GM19035 (cell line): ENCODE measurements at regions not wholly inside any gene's neighbourhood (a gene's known extent, or its start where the extent isn't known, plus 50 kb on each side); places are given as distances from the start of the nearest gene placed in this dataset.
"Not testable (repeated sequence)": the region's sequence is repeated elsewhere in the genome, so short reads cannot be mapped to it uniquely, and the experiment has no call there.

ENCODE experiments used
- ATAC-seq: cut with Tn5 transposase; IDR thresholded peaks from one replicate; pipeline ENCODE4 v1.9.1; 2021; ENCODE audit not compliant: unreplicated experiment

DNA sequence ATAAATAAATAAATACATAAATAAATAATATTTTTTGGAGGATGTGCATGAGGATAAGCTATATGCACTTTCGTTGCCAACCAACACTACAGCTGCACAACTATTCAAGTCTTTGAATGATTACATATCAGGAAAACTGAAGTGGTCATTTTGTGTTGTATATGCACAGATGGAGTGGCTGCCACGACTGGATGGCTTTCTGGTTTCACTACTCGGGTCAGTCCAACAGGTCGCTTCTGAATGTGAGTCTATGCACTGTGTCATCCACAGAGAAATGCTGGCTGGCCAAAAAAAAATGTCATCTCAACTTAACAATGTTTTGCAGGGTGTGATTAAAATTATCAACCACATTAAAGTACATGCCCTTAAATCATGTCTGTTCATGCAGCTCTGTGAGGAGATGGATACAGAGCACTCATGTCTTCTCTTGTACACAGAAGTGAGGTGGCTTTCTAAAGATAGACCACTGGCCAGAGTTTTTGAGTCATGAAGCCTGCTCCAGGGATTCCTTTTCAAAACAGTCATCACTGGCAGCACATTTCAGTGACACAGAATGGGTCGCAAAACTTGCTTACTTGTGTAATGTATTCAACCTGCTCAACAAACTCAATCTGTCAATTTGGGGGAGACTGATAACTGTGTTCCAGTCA, 589.8 kb upstream of the CYLC2 start:
- ATAC-seq, result peak; percentile 54

DNA sequence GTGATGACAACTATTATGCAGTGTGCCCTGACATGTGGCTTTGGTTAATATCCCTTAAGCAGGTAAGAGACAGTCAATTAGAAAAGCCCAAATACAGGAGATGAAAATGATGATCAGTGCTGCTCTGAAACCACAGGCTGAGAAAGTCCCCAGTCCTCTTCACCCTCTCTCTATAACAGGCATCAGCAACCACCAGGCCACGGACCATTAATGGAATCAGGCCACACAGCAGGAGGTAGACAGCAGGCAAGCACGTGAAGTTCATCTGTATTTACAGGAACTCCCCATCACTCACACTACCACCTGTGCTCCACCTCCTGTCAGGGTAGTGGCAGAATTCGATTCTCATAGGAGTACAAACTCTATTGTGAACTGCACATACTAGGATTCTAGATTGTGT, 591.6 kb upstream of the CYLC2 start:
- no peak for ATAC-seq

DNA sequence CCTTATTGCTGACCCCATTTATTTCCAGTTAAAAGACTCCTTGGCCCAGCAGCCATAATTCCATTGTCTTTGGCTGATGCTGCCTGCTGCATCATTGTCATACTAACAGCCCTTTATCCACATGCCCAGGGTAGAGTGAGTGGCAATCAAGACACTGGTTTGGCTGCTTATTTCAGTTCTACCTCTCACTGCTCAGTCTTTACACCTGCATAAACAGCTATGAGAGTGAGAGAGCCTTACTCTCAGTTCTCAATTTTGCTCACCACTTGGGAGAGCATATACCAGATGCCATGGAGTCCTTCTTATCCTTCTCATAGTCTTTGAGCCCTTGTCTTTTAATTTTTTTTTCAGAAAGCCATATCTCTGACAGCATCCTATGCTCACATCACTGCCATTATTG, 596.9 kb upstream of the CYLC2 start:
- ATAC-seq, result no peak

DNA sequence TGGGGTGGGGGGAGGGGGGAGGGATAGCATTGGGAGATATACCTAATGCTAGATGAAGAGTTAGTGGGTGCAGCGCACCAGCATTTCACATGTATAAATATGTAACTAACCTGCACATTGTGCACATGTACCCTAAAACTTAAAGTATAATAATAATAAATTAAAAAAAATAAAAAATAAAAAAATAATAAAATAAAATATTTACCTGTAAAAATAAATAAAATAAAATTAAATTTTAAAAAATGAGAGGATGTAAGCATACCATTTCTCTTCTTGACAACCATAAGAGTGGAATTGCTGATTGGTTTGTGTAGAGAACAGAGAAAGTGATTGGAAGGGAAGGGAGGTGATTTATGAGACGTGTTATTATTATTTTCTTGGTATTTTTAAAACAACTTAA, 609.5 kb upstream of the CYLC2 start:
- ATAC-seq, result not testable (repeated sequence)

DNA sequence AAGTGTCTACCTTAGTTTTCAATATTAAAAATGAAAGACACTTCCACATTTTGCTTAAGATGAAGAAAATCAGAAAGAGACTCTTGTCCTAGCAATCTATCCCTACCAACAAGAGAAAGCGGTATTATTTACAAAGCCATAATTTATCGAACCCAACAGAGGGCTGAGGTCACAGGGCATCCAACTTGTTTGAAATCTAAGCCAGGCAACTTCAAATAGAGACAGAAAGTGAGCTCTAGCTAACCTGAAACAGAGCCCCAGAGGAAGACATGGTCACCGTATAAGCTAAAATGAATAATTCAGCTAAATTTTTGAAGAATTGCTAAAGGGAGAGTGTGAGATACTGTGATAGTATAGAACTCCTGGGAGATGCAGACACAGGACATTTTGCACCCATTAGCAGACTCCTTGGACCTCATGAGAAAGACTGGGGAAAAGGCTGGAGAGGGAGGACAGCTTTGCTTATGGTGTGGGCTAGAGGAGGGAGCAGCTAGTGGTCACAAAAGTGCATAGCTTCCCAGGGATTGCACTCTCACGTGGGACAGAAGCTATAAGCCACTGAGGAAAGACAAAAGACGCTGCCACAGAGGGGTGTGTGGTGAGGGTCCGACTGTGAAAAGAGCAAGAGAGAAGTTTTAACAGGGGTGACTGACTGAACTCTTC, 624.2 kb upstream of the GRIN3A start:
- ATAC-seq, result no peak

DNA sequence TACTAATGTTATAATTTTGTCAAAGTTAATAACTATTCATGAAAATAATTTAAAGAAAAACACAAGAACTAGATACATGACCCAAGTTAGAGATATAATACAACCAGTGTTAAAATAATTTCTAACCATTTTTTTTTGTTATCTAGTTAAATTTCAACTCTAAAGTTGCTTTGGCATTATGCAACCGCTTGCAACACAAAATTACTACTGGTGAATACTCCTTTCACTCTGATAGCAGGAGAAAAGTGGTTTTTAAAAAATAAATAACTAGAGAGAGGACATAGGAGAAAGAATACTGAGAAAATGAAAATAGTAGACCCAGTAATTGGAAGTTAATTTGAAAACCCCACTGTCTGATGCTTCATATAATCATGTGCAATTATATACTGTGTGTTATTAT, 622.4 kb upstream of the GRIN3A start:
- no peak for ATAC-seq

DNA sequence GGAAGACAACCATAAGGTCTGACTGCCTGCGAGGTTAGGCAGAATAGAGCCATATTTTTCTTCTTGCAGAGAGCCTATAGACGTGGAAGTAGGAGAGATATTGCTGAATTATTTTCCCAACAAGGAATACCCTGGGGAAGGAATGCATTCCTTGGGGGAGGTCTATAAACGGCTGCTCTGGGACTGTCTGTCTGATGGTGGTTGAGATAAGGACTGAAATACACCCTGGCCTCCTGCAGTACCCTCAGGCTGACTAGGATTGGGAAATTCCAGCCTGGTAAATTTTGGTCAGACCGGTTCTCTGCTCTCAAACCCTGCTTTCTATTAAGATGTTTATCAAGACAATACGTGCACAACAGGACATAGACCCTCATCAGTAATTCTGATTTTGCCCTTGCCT, 617.5 kb upstream of the GRIN3A start:
- no peak for ATAC-seq

DNA sequence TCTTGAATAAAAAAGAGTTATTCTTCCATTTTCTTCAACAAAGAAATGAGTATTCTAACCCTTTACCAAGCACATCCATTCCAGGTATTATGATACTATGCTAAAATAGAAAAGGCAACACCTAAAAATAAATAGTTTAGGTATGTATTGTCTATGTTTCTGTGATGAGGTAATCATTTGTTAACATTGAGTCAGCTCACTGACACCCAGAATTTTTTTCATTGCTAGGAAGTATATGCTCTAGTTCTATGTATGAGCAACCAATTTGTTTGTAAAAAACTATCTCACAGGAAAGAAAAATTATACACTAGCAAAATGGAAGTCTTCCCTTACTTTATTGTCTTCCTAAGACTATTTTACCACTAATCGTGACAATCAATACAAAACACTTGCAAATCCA, 615.6 kb upstream of the GRIN3A start:
- ATAC-seq, result no peak

DNA sequence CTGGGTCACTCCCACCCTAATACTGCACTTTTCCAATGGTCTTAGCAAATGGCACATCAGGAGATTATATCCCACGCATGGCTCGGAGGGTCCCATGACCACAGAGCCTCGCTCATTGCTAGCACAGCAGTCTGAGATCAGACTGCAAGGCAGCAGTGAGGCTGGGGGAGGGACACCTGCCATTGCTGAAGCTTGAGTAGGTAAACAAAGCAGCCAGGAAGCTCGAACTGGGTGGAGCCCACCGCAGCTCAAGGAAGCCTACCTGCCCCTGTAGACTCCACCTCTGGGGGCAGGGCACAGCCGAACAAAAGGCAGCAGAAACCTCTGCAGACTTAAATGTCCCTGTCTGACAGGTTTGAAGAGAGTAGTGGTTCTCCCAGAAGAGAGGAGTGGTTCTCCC, 599.0 kb upstream of the GRIN3A start:
- not testable (repeated sequence) for ATAC-seq

DNA sequence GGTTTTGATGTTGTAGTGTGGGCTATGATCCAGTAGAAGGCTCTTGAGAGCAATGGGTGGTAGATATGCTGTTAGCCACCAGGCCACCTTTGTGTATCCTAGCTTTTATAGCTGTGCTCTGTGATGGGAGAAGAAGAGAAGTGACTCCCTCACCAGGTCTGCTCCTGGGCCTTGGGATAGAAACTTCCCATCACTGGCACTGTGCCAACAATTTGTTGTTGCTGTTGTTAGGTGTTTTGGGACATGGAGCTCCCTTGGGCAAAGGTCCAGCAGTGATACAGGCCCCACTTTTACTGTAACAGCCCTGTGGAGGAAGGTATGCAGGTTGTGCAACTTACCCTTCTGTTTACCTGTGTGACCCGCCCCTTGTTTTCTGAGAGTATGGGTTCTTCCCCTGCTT, 570.9 kb upstream of the GRIN3A start:
- no peak for ATAC-seq

DNA sequence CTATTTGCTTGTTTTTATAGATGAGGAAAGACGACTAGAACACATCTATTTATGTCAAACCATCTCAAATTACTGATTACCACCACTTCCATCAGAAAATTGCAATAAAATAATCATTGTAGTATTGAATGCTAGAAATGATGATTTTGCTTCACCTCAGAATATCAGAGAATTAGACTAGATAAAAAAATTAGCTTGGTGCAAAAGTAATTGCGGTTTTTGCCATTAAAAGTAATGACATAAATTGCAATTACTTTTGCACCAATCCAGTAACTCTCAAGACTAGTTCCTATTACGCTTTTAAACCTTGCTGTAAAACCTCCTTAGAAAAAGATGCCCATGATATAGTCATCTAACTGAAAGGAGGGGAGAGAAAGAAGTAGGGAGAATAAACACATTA, 556.7 kb upstream of the GRIN3A start:
- ATAC-seq, result no peak

DNA sequence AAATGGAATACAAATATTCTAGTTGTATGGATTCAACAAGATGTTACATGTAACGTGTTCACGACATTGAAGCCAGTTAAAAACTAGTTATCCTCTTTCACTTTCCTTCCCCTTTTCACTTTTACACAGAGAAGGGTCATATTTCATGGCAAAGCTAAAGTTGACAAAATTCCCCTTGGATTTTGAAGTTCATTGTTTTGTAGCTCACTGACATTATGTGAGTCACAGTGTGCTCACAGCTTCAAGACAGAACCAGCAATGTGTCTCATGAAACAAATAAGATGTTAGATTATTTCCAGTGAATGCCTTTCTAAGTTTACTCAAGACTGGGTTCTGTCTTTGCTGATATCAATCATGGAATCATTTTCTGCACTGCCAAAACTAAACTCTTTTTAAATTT, 535.5 kb upstream of the GRIN3A start:
- no peak for ATAC-seq

DNA sequence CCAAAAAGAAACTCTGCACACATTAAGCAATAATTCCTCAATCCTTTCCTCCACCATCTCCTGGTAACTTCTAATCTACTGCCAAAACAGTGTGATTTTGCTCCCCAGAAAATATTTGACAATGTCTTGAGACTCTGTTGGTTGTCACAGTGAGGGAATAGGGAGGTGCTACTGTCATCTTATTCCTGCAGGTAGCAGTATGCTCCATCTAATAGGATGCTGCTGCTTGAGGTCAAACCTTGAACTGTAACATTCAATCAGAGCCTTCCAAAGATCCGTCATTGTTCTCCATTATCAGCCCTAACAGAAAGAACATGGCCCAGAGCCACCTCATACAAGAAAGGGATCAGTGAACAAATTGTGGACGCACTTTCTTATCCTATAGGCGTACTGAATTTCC, 514.7 kb upstream of the GRIN3A start:
- ATAC-seq, result no peak

DNA sequence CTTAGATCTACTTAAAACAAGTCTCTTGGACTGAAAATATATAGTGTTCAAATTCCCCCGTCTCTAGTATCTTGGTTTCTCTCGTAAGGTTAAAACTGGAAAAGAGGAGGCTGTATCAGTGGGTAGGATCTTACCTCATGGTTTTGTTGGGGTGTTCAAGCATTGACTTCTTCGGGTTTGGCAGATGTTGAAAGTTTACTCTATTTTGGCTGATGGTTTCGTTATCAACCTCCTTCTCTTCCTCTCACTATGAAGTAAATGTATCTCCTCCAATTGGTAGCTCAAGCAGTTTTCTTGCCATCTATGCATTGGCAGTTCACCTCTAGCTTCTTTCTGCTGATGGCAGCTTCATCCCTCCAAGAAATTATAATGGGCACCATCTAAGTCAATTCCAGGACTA, 506.5 kb upstream of the GRIN3A start:
- ATAC-seq, result no peak

DNA sequence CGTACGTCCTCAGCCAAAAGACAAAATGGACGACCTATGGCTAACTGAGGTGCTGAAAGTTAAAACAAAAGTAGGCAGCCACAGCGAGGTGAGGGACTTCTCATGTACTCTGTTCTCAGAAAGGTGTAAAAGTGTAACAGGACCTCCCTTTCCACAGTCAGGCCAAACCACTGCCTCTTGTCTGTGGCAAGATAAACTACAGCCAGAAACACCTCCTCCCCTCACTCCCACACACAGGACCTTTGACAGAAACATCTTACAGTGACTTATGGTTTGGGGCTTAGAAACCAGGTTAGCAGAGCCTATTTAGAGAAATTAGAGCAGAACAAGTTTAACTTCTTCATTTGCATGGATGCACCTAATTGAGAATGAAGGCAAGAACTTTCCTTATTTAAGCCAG, 499.1 kb upstream of the GRIN3A start:
- no peak for ATAC-seq

DNA sequence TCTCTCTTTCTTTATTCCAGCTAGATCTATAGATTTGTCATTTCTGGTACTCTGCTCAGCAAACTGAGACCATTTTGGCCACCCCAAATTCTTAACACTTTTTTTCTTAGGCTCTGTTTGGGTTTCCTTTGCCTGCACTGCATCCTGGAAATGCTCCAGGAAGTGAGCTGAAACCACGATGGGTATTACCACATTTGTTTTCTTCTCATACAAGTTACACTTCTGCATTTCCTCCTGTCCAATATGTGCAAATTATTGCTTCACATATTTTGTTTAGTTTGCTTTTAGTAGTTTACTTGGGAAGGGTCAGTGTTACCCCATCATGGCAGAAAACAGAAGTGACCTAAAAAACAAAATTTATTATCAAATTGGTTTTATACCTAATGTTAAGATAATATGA, 498.6 kb upstream of the GRIN3A start:
- no peak for ATAC-seq

DNA sequence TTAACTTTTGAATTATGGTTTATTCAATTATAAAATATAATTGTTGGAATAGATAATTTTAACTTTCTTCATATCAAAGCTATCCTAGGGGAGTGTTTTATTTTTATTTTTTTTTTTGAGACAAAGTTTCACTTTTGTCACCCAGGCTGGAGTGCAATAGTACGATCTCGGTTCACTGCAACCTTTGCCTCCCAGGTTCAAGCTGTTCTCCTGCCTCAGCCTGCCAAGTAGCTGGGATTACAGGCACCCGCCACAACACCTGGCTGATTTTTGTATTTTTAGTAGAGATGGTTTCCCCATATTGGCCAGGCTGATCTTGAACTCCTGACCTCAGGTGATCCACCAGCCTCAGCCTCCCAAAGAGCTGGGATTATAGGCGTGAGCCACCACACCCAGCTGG, 489.0 kb upstream of the GRIN3A start:
- not testable (repeated sequence) for ATAC-seq

DNA sequence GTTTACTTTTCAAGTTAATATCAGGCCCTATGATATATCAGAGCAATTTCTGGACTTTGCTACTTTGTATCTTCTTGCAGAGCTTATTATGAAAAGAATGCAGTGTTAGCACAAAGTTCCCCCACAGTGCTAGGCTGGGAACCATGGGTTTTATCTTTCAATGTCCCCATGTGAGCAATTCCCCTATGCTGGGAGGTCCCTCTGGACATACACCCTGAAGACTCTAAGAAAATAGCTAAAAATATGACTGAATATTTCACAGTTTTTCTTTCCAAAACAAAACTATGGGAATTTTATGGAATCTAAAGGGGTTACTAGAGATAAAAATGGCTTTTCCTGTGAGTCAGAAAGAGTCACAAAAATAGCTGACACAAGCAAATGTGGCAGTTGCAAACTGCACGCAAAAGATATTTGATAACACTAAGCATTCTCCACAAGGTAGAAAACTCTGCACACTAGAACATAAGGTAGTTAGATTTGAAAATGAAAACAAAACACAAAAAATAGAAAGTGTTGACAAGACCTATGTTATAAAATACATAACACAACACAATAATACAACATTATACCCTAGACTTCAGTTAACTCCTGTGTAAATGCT, 487.5 kb upstream of the GRIN3A start:
- ATAC-seq, result no peak

DNA sequence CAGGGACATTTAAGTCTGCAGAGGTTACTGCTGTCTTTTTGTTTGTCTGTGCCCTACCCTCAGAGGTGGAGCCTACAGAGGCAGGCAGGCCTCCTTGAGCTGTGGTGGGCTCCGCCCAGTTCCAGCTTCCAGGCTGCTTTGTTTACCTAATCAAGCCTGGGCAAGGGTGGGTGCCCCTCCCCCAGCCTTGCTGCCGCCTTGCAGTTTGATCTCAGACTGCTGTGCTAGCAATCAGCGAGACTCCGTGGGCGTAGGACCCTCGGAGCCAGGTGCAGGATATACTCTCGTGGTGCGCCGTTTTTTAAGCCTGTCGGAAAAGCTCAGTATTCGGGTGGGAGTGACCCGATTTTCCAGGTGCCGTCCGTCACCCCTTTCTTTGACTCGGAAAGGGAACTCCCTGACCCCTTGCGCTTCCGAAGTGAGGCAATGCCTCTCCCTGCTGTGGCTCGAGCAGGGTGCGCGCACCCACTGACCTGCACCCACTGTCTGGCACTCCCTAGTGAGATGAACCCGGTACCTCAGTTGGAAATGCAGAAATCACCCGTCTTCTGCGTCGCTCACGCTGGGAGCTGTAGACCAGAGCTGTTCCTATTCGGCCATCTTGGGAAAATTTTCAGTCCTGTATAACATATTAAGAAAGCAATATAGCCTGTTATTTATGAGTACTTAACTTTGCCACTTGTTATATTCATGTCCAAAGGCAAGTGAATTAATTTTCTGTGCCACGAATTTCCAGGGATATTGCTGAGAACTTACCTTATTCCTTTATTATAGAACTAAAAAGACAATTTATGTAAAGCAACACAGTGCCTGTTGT, 485.1 kb upstream of the GRIN3A start:
- not testable (repeated sequence) for ATAC-seq

DNA sequence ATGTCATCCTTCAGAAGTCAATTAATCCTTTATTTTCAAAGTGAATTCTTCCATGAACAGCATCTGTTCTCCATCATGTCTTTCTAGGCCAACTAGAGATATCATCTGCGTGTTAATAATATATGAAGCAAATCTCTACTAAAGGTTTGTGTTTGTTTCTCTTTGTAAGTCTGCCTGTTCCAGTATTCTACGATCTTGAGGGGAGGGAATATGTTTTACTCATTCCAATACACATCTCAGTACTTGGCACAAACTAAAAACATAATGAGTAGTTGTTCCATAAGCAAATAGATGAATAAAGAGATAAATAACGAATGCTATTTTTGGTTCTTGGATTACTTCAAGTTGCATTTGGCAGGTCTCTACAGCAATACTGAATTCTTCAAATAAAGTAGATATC, 470.7 kb upstream of the GRIN3A start:
- no peak for ATAC-seq

DNA sequence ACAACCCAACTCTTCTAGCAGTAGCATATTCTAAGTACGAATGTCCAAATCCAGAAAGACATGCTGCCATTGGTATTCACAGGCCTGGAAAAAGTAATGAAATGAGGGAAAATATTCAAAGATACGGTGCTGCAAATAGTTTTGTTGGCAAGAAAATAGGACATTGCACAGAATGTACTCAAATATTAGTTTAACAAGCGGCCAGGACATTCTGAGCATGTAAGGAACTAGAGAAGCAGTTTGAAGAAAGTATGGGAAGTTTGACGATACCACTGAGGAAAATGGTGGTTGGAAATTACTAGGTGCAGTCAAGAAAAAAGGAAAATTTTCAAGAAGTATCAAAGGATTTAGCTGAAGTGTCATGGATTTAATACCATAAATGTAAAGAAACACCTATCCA, 468.0 kb upstream of the GRIN3A start:
- no peak for ATAC-seq

DNA sequence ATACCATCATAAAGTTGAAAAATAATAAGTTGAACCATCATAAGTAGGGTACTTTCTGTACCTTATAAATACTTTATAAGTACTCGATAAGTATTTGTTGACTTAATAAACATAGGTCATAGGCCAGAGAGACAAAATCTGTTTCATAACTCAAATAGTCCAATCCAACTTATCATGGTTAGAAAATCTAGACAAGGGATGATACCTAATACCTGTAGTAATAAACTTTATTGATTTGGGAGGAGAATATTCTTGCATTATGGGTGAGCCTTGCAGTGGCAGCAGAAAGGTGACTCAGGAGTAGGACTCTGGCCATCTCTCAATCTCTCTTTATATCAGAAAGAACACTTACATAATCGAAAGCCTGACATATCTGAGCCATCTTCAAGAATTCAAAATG, 466.8 kb upstream of the GRIN3A start:
- no peak for ATAC-seq
